ENCODE measurements at regions not wholly inside any gene's neighbourhood (a gene's known extent, or its start where the extent isn't known, plus 50 kb on each side); places are given as distances from the start of the nearest gene placed in this dataset.
"Not testable (repeated sequence)": the region's sequence is repeated elsewhere in the genome, so short reads cannot be mapped to it uniquely, and the experiment has no call there.

DNA sequence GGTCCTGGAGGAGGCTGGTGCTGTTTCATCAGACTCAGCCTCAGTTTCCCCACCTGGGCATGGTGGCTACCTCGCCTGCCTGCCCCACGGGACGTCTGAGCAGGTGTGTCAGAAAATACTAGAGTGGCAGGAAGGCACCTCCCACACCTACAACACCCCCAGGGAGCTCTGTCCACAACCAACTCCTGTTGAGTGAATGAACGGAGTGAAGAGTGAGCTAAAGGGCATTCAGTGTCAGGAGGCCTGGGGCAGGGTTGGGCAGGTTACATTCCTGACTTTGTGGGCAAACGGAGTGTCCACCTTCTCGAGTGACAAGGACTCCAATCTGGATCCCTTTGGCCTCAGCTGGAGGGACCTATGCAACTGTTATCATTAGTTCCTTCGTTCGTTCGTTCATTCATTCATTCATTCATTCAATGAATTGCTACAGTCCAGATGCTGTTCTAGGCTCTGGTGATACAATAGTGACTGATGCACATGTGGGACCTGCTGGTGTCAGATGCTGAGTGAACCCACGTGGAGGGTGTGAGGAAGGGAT is 195.2 kb downstream of the CTTN start:
- no peak for DNase-seq
- TF ChIP-seq GATA1 (IDR thresholded peaks at IDR 0.05; ENCODE audit: low read depth, low read length) = no peak
- no peak for TF ChIP-seq POLR2A (IDR thresholded peaks at IDR 0.05; ENCODE audit: low read length)

DNA sequence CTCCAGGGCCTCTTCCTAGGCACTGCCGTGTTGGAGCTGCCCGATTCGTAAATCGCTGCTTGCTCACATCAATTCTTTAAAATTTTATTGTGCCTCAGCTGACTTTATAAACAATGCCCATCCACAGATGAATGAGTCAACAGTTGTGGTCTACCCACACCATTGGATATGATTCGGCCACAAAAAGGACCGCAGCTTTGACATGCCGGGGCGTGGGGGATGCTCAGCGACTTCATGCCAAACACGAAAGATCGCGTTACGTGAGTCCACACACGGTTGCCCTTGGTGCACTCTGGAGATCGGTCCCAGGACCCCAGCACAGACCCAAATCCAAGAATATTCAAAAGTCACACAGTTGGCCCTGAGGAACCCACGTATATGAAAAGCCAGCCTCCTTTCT is 195.7 kb downstream of the CTTN start:
- no peak for DNase-seq

DNA sequence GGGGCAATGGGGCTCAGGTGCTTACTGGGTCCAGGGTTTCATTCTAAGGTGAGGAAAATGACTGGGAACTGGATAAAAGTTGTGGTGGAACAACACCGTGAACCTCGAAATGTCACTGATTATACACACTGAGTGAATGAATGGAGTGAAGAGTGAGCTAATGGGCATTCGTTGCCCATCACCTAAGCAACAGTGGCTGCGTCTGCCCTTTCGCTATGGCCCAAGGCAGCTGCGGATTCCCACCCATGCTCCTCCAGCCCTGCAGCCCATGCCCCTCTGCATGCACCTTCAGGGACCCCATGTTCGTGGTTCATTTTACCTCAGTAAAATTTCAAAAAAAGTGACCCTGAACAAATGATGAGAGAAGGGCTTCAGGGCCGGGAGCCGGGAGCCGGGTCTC is 196.3 kb downstream of the CTTN start:
- no peak for DNase-seq
- TF ChIP-seq POLR2A (IDR thresholded peaks at IDR 0.05; ENCODE audit: low read length) = no peak
- TF ChIP-seq GATA1 (IDR thresholded peaks at IDR 0.05; ENCODE audit: low read depth, low read length) = no peak

More for the DNA sequence above, 195.7 kb downstream of the CTTN start:
- TF ChIP-seq POLR2A (IDR thresholded peaks at IDR 0.05; ENCODE audit: low read length) = no peak
- TF ChIP-seq GATA1 (IDR thresholded peaks at IDR 0.05; ENCODE audit: low read depth, low read length) = no peak

DNA sequence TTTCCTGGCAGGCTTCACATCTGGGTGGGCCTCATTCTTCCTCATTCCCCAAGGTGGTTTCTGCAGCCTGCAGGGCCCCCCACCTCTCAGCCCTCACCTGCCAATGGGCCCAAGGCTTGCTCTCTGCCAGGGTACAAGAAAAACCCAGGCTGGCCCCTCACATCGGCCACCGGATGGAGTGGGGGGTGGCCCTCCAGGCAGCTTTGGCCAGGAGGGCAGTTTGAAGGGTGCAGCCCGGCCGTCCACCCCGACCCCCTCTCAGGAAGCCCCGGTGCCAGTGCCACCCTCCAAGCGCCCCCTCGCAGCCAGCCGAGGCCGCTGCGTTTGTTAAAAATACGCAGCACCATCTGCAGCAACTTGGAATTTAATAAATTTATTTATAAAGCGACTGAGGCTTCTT is 196.7 kb downstream of the CTTN start:
- no peak for DNase-seq
- TF ChIP-seq POLR2A (IDR thresholded peaks at IDR 0.05; ENCODE audit: low read length) (no peak), GATA1 (IDR thresholded peaks at IDR 0.05; ENCODE audit: low read depth, low read length) (no peak)

DNA sequence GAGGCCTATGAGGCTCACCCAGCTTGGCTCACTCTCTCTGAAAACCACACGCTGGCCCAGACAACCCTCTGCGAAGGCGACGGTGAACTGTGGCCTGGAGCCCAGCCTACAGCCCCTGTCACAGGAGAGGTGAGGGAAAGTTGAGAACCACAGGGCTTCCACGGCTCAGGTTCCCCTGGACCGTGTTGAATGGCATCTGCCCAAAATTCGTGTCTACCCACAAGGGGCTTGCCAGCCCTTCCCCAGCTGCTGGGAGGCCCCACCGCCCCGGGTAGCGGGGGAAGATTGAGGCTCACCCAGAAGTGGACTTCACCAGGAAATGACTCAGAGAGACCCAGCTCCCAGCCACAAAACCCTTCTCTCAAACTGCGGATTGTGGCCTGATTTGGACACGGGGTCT is 197.1 kb downstream of the CTTN start:
- TF ChIP-seq POLR2A (IDR thresholded peaks at IDR 0.05; ENCODE audit: low read length) = no peak
- TF ChIP-seq GATA1 (IDR thresholded peaks at IDR 0.05; ENCODE audit: low read depth, low read length) = no peak
- no peak for DNase-seq

DNA sequence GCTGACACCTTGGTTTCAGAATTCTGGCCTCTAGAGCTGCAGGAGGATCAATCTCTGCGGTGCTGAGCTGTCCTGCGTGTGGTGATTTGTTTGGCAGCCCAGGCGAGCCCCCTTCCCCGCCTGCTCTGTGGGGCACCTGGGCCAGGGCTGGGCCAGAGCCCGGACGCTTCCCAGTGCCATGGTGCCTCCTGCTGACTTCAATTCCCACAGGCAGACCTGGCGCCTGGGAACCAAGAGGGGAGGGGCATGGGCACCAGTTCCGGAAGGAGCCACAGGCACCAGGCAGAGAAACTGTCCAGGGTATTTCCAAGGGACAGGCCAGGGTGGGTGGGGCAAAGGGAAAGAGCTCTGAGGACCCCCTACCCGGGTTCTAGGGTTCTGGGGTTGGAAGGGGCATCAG is 197.8 kb downstream of the CTTN start:
- TF ChIP-seq GATA1 (IDR thresholded peaks at IDR 0.05; ENCODE audit: low read depth, low read length) (no peak), POLR2A (IDR thresholded peaks at IDR 0.05; ENCODE audit: low read length) (no peak)
- DNase-seq = no peak

DNA sequence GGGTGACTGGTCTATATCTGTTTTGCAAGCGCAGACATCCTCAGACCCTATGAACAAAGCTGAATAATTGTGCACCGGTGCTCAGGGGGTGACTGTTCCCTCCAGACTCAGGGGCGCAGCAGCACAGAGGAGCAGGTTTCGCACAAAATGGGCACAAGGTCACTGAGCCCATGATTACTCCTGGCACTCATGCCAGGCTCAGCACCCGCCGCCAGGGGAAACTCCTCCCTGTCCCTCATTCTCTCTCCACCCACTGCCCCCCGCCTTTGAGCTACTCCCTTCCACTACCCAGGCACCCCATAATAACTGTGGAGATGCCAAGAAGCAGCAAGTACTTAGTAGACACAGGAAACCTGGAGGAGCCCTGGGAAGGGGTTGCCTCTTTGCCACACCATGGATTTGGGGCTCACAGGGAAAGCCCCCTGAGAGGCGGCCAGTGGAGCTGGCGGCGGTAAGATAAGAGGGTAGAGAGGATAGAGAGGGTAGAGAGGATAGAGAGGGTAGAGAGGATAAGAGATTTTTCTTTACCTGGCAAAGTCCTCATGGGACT is 198.8 kb downstream of the CTTN start:
- no peak for DNase-seq
- TF ChIP-seq GATA1 (IDR thresholded peaks at IDR 0.05; ENCODE audit: low read depth, low read length) (no peak), POLR2A (IDR thresholded peaks at IDR 0.05; ENCODE audit: low read length) (no peak)

DNA sequence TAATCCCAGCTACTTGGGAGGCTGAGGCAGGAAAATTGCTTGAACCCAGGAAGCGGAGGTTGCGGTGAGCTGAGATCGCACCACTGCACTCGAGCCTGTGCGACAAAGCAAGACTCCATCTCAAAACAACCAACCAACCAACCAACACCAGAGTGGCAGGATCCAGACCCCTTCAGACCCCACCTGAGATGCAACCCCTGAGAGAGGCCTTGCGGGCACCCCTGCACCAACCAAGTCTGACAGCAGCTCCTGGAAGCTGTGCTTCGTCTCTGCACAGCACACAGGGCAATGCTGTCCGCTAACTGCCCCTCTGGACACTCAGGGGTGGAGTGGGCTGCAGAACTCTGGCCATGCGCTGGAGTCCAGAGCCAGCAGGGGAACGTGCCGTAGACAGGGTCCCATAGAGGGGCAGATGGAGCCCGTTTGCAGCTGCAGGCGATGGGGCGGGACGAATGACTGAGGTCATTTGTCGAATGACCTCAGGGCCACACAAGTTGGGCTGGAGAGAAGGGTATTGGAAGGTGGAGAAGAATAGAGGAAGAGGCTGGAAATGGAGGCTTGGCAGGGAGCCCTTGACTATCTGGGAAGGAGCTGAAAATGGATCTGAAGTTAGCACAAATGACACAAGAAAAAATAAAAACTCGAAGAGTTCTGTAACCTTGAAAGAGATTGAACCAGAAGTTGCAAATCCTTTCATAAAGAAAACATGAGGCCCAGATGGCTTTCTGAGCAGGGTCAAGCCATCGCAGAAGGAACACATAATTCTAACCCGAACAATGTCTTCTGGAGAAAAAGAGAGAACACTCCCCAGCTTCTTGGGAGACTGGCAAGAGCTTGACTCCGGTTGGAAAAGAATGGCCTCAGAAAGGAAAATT is 199.7 kb downstream of the CTTN start:
- TF ChIP-seq POLR2A (IDR thresholded peaks at IDR 0.05; ENCODE audit: low read length) = no peak
- TF ChIP-seq GATA1 (IDR thresholded peaks at IDR 0.05; ENCODE audit: low read depth, low read length) = no peak
- no peak for DNase-seq

DNA sequence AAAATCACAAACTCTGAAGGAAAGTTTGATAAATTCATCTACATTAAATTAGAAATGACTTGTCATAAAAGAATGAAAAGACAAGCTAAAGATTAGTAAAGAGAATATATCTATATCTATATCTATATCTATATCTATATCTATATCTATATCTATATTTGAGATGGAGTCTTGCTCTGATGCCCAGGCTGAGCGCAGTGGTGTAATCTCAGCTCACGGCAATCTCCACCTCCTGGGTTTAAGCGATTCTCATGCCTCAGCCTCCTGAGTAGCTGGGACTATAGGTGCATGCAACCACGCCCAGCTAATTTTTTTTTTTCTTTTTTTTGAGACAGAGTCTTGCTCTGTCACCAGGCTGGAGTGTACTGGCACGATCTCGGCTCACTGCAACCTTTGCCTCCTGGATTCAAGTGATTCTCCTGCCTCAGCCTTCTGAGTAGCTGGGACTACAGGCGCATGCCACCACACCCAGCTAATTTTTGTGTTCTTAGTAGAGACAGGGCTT is 202.6 kb downstream of the CTTN start:
- not testable (repeated sequence) for DNase-seq

DNA sequence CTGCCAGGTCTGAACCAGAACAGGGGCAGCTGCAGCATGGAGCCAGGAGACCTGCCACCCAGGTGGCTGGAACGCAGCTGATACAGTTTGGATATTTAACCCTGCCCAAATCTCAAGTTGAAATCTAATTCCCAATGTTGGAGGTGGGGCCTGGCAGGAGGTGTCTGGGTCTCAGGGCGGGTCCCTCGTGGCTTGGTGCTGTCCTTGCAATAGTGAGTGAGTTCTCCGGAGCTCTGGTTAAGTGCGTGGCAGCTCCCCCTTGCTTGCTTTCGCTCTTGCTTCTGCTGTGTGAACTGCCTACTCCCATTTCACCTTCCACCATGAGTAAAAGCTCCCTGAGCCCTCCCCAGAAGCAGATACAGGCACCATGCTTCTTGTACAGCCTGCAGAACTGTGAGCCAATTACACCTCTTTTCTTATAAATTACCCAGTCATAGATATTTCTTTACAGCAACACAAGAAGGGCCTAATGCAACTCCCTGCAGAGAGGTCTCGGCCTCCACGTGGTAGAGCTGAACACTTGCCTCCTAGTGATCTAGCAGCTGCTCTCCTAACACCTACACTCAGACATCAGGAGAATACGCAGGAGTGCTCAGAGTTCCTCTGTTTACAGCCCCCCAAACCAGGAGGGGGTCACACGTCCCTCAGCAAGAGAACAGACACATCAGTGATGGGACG is 203.7 kb downstream of the CTTN start:
- no peak for DNase-seq
- TF ChIP-seq POLR2A (IDR thresholded peaks at IDR 0.05; ENCODE audit: low read length) (no peak), GATA1 (IDR thresholded peaks at IDR 0.05; ENCODE audit: low read depth, low read length) (no peak)

DNA sequence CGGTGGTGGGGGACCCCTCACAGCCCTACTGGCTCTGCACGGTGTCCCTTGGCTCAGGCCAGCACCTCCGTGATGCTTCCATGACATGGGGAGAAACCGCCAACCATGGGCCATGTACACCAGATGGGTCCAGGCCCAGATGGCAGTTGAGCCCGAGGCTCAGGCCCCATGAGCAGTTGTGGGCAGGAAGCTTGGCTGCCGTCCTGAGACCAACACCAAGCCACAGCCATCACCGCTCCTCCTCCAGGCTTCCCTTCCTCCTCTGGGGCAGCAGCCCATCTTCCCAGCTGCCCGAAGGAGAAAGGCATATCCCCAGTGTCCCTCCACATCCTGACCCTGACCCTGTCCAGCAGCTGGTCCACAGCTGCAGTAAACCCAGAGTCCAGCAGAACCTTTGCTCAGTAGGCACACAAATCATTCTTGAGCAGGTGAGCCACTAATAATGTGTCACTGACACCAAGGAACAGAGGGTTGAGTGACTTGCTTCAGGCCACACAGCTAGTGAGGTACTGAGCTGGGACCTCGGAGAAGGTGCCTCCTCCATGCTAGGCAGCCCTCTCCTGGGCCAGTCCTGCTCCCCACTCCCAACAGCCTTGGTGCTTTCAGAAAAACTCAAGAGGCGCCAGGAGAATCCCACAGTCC is 204.9 kb downstream of the CTTN start:
- no peak for TF ChIP-seq GATA1 (IDR thresholded peaks at IDR 0.05; ENCODE audit: low read depth, low read length)
- TF ChIP-seq POLR2A (IDR thresholded peaks at IDR 0.05; ENCODE audit: low read length) = no peak
- DNase-seq = no peak

DNA sequence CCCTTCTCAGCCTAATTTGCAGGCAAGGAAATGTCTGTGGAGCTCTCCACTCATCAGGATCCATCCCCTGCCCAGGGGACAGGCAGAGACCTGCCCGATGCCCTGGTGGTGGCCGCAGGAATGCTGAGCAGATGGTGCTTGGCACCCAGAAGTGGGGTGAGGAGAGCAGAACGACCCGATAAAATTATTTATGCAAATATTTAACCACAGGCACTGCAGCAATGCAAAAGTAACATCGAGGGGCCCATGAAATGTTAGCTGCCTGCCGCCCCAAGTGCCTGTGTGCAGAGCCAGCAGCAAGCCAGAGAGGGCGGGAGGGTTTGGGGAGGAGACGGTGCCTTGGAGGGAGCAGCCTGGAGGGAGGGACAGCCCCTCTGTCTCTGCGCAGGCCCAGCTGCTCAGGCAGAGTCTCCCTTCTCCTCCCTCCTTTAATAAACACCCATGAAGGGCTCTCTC is 205.5 kb downstream of the CTTN start:
- TF ChIP-seq GATA1 (IDR thresholded peaks at IDR 0.05; ENCODE audit: low read depth, low read length) = no peak
- TF ChIP-seq POLR2A (IDR thresholded peaks at IDR 0.05; ENCODE audit: low read length) = no peak
- no peak for DNase-seq

DNA sequence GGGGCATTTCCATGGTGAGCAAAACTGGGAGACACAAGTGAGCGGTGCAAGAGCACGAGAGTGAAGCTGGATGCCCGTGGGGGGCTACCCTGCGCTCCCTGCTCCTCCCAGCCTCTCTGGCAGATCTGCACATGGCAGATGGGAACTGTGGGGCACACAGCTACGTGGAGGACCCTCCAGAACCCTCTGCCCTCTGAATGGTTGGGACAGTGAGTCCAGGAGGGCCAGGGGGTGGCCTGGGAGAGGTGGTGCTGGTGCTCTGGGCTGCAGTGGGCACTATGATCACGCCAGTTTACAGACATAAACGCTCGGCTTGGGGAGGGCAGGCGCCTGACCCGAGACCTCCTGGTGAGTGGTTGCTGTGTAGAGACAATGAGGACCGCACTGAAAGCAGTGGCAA is 205.9 kb downstream of the CTTN start:
- TF ChIP-seq POLR2A (IDR thresholded peaks at IDR 0.05; ENCODE audit: low read length) (no peak), GATA1 (IDR thresholded peaks at IDR 0.05; ENCODE audit: low read depth, low read length) (no peak)
- DNase-seq = no peak

All from erythroblast (primary cell).